Renal cortical epithelial cell (primary cell): ENCODE measurements at regions not wholly inside any gene's neighbourhood (a gene's known extent, or its start where the extent isn't known, plus 50 kb on each side); places are given as distances from the start of the nearest gene placed in this dataset.

Experiments used
- DNase-seq: peaks from one replicate; pipeline ENCODE4 v3.0.0-alpha.2; 2011; ENCODE audit warnings: low read depth

DNA sequence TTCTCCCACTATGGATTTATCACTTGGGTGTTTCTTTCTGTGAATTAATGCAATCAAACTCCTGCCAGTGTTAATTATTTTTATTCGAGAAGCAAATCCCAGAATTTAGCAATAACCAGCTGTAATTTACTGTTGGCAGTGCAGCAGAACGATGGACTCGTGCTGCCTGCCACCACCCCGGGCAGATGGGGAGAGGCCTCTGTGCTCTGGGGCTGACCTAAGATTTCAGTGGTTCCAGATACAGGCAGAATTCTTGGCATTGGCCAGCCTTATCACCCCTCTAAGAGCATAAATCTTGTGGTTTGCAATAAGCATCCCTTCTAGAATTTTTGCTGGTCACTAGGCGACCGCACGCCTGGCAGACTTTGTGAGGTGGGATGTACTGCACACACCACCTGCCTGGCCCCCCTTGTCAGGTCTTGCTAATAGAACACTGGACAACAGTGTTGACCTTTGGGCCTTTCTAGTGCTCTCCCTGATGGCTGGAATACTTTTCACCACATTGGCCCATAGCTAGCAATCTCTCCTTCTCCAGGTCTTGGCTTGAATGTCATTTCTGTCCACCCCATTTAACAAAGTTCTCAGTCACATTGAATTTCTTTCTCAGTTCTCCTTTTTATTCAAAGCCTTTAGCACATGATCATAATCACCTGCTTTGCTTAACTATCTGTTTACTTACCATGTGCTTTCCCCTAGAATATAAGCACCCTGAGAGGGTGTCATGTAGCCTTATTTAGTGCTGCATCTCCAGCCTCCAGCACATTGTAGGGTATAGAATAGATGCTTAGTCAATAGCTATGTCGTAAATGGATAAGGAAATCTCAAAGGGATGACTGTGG, 122.1 kb upstream of the DYNLRB2 start:
- no peak for DNase-seq

DNA sequence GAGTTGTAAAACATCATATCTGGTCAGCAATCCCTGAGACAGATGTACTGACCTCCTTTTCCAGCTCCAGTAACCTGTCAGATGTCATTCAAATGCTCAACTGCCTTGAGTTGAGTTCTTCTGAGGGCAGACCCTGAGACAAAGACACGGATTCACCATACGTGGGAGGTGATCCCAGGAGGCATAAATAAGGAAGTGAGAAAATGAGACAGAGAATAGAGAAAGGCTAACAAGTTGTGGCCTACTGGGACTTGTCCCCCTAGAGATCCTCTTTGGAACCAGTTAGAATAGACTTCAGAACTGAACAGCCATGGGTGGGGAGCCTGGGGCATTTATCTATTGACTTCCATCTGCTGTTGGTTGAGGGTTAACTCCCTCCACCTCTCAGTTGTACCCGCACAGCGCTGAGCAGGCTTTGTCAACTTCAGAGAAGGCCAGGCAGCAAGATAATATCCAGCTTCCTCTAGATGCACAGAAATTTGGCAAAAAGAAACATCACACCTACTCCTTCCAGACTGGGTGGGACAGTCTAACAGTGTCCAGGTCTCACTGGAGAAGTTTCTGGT, 123.0 kb upstream of the DYNLRB2 start:
- DNase-seq: no peak

GRCh38 chr16:80408014-80408413, 132.8 kb upstream of the DYNLRB2 start:
- no peak for DNase-seq

DNA sequence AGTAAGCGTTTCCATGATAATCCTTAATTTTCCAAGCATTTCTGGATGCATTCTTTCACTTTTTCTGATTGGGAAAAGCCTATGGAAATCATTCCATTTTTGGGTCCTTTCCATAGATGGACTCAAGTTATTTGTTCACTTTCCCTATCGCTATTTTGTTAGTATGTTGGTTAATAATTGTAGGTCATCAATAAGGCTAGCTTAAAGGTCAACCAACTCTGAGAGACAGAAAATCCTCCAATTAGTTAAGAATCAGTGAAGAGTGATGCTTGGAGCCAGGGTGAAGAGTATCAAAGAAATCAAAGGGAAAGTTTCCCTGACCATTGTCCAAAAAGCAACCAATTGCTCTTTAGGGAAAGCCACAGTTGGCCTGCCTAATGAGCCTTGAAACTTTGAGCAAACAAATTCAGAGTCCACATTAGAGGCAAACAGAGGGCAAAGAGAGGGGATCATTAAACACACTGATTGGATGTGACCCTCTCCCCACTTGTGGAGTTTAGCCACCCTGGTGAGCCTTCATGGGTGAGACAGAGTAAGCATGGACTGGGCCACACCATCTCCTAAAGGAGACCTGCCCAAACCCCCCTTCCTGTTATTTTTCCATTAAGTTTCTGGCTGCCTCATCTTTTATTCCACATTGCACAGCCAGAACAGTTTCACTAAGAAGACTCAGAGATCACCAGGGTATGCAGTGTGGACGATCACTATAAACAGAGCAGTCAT, 133.4 kb upstream of the DYNLRB2 start:
- peak; percentile 87 for DNase-seq

DNA sequence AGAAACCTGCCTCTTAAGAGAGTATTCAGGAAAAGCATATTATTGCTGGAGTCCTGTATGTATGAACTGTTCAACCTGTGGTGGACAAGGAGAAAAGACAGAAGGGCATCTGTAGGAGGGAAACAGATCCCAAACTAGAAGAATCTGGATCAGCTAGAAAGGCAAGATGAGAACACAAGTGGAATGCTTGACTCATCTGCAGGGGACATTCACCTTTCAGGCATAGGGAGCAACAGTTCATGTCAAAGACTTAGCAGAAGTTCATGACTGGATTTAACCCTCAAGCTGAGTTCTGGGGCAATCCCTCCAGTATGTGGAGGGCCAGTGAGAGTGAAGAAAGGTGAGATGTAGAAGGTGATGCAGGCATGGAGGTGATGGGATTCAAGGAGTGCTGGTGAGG, 135.9 kb upstream of the DYNLRB2 start:
- no peak for DNase-seq

- no peak for DNase-seq
Measured at GRCh38 chr16:80403894-80404293, 136.9 kb upstream of the DYNLRB2 start.

DNA sequence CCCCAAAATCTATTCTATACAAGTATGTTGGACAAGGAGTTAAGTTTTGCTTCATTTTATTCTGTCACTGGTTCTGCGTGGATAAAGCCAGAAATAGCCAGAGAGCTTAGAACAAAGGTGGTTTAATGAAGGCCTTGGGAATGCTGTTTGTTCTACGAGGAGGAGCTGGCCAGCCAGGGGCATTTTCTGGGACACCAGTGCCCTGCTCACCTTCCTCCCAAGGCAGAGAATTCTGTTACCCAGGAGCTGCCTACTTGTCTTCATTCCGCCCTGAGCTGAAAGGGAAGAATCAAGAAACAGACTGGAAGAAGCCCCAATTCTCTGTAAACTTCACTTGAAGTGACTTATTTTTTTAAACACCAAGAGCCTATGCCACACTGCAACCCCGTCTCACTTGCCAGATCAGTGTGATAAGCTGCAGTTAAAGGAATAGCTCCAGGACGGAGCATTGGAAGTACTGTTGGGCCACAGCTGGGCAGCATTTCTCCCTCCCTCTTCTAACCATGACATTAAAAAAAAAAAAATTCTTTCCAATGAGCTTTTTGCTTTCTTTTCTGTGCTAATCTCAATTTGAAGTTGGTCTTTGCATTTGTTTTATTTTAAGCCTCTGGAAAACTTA, 149.8 kb upstream of the DYNLRB2 start:
- no peak for DNase-seq

DNA sequence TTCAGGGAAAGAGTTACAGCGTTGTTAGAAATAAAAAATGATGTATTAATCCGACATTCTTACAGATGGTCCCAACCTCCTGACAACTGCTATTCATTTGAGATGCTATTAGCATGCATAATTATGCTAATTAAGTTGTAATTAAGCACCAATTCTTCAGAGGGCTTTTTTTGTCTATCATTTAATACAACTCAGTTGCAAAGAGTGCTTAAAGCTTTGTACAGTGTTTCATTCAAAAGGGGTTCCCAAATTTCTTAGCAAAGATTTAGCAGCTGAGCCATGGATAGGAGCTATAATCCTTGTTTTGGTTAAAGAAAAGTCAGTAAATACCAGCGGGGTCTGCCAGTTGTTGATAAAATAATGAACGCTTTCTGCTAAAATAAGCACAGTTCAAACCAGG, 150.7 kb upstream of the DYNLRB2 start:
- no peak for DNase-seq

DNA sequence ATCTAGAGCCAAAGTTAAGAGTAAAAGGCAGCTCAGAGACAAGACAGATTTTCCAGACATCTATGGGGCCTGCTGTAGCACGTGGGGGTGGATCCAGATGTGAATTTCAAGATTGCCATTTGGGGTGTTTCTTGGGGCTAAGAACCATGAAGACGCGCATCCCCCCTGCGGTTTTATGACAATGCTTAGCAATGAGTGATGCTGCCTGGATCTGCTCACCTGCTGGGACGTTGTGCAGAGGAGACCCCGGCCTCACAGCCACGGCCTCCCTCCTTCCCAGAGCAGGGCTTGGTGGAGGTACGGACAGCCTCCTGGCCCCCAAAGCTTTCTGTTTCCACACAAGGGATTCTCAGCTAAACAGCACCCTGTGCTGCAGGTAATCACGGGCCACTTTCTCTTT, 151.5 kb upstream of the DYNLRB2 start:
- DNase-seq: no peak

DNA sequence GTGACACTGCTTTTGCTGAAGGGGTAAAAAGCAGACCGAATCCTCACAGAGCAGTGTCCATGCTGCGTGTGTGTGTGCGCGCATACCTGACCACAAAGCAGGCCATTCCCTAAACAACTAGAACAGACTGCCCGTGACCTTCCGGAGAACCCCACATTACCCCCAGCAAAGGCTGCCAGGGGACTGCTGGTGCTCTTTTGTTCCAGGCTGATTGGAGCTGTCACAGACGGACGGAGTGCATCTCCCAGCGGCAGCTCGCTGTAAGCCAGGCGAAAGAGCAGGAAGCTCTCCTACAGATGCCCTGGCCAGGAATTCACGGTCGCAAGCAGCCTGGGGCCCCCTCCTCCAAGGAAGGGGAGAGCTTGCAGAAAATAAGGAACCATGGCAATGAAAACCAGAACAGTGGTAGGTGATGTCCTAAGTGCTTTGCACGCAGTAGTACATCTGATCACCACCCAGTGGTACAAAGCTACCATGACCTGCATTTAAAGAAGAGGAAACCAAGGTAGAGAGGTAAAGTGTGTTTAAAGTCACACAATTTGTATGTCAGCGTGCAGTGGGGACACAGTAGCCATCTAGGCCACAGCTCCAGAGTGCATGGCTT, 153.4 kb upstream of the DYNLRB2 start:
- DNase-seq: no peak

GRCh38 chr16:80384862-80385261, 155.9 kb upstream of the DYNLRB2 start:
- DNase-seq: no peak

GRCh38 chr16:80380514-80380913, 160.3 kb upstream of the DYNLRB2 start:
- DNase-seq: no peak

GRCh38 chr16:80377096-80377956, 163.5 kb upstream of the DYNLRB2 start:
- no peak for DNase-seq

DNA sequence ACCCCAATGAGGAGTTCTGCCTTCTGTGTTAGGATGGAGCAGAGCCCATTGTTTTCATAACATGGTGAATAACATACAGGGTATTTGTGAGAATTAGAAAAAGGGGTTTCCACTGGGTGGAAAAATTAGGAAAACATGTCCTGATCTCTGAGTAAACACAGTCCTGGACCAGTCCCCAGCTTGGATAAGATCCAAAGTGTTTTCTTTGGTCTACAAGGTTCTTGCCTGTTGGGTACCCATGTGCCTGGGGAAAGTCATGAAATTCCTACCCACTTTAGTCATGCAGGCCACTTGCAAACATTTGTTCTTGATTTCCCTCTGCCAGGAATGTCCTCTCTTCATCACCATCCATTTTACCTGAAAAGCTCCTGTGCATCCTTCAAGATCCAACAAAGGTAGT, 164.8 kb upstream of the DYNLRB2 start:
- peak; percentile 47 for DNase-seq

GRCh38 chr16:80375513-80375912, 165.3 kb upstream of the DYNLRB2 start:
- DNase-seq: no peak

GRCh38 chr16:80372341-80372740, 168.5 kb upstream of the DYNLRB2 start:
- no peak for DNase-seq

GRCh38 chr16:80369138-80369958, 171.4 kb upstream of the DYNLRB2 start:
- peak; percentile 40 for DNase-seq

- DNase-seq: no peak
Measured at GRCh38 chr16:80367037-80367658, 173.6 kb upstream of the DYNLRB2 start.

DNA sequence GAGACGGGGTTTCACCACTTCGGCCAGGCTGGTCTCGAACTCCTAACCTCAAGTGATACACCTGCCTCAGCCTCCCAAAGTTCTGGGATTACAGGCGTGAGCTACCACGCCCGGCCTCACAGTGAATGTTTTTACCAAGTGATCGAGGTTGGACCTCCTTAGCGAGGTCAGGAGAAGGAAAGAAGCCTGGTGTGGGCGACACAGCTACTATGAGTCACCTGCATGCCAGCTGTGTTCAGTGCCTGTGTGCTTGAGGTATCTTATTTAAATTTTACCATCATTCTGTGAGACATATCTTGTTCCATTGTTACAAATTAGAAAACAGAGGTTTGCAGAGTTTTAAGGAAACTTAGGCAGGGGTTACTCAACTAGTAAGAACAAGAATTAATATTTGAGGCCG, 174.8 kb upstream of the DYNLRB2 start:
- DNase-seq: peak; percentile 25

GRCh38 chr16:80362816-80363215, 178.0 kb upstream of the DYNLRB2 start:
- DNase-seq: no peak
